Fibroblast of lung (primary cell): ENCODE measurements at regions not wholly inside any gene's neighbourhood (a gene's known extent, or its start where the extent isn't known, plus 50 kb on each side); places are given as distances from the start of the nearest gene placed in this dataset.

Experiments
- EZH2 ChIP-seq: IDR thresholded peaks from 2 replicates; pipeline ENCODE4 v1.5.1; 2012; ENCODE audit warnings: low read length, control low read depth, mild to moderate bottlenecking; ENCODE audit errors: missing control alignments
- TF ChIP-seq, protein P1 (sequence below), 2 donors: IDR thresholded peaks in 1 of 2; conservative IDR thresholded peaks in 1 of 2; 1 replicate in 1 of 2; 2 replicates in 1 of 2; pipeline ENCODE4 v1.5.1; 2011 to 2012; ENCODE audit warnings: low read length in 2 of 2, control low read depth in 1 of 2, inconsistent platforms in 1 of 2, low read depth in 1 of 2, mild to moderate bottlenecking in 1 of 2

DNA sequence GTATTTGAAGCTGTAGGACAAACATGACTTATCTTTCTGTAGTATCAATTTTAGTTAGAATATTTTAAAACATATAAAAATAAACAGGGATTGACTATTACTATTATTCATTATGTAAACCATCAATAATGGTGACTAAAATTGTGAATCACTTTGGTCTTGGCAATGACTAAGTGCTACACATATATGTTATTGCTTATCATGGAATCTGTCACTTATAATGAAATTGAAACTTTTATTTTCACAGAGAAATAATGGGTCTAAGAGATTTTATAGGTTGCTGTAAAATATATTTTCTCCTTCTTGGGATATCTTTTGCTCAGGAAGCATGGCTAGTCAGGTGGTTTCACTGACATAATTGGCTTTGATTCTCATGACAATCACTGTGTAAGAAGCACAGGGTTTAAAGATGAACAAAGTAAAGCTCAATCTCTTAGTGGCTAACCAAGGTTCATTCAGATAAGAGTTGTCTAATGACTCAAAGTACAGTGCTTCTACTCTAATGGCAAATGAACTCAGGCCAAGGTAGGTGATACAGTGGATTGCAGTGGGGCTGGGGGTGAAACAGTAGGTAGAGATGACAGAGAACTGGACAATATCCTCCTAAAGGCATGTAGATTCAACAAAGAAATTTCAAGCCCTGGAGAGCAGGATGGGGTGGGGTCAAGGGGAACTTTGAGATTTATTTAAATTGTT is 98.6 kb upstream of the FANCL start:
- TF ChIP-seq EZH2: no peak
- TF ChIP-seq, protein P1, sequence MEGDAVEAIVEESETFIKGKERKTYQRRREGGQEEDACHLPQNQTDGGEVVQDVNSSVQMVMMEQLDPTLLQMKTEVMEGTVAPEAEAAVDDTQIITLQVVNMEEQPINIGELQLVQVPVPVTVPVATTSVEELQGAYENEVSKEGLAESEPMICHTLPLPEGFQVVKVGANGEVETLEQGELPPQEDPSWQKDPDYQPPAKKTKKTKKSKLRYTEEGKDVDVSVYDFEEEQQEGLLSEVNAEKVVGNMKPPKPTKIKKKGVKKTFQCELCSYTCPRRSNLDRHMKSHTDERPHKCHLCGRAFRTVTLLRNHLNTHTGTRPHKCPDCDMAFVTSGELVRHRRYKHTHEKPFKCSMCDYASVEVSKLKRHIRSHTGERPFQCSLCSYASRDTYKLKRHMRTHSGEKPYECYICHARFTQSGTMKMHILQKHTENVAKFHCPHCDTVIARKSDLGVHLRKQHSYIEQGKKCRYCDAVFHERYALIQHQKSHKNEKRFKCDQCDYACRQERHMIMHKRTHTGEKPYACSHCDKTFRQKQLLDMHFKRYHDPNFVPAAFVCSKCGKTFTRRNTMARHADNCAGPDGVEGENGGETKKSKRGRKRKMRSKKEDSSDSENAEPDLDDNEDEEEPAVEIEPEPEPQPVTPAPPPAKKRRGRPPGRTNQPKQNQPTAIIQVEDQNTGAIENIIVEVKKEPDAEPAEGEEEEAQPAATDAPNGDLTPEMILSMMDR (conservative IDR thresholded peaks at IDR 0.05 in 1 of 2, IDR thresholded peaks at IDR 0.05 in 1 of 2; ENCODE audit: low read depth in 1 of 2, low read length in 2 of 2): no peak
